ENCODE measurements at regions not wholly inside any gene's neighbourhood (a gene's known extent, or its start where the extent isn't known, plus 50 kb on each side); places are given as distances from the start of the nearest gene placed in this dataset.

DNA sequence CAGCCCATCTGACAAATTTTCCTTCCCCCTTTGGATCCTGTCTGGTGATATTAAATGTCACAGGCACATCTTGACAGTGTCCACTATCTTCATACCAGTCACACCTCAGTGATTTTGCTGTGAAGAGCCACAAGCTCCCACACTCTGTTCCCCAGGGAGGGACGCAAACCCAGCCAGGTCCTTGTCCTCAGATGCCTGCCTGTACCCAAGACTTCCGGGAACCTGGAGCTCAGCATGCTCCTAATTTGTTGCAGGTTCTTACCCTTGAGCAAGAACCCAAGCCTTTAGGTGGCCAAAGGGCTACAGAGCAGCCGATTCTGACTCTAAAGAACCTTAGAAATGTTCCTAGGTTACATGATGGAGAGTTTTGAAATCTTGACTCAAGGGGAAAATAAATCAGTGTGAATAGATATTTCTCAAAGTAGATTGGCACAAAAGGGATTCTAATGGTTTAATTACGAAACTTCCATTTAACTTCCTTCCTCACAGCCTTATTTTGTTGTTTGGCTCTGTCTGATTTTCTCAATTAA lies 66.2 kb upstream of the MTHFD1L start:
- Histone ChIP-seq H3K36me3 (ENCODE audit: low read length) (no peaks in the 10 kb centered on the region), H3K4me3 (ENCODE audit: insufficient read depth, low read length, poor library complexity, severe bottlenecking) (no peak overlapping the region), H3K79me2 (ENCODE audit: insufficient read depth, low read length) (no peaks in the 10 kb centered on the region), H3F3A (ENCODE audit: insufficient read depth) (no peaks in the 10 kb centered on the region), H3K27me3 (ENCODE audit: low read length) (no peaks in the 10 kb centered on the region), H3K9me2 (replicated peaks; ENCODE audit: insufficient read depth, low read length) (no peaks in the 10 kb centered on the region), H3K9me3 (ENCODE audit: insufficient read depth, low read length) (no peaks in the 10 kb centered on the region), H3K27ac (ENCODE audit: low read depth, low read length) (no peak overlapping the region), H3K4me2 (ENCODE audit: low read depth, low read length, poor library complexity, severe bottlenecking) (no peak overlapping the region), H2AFZ (ENCODE audit: low read depth, low read length, severe bottlenecking) (no peak overlapping the region), H4K20me1 (ENCODE audit: low read depth, low read length) (no peaks in the 10 kb centered on the region), H3K9ac (ENCODE audit: low read length) (no peak overlapping the region)
- TF ChIP-seq EZH2phosphoT487 (conservative IDR thresholded peaks at IDR 0.05; ENCODE audit: low read length): no peak
- TF ChIP-seq, protein P1, sequence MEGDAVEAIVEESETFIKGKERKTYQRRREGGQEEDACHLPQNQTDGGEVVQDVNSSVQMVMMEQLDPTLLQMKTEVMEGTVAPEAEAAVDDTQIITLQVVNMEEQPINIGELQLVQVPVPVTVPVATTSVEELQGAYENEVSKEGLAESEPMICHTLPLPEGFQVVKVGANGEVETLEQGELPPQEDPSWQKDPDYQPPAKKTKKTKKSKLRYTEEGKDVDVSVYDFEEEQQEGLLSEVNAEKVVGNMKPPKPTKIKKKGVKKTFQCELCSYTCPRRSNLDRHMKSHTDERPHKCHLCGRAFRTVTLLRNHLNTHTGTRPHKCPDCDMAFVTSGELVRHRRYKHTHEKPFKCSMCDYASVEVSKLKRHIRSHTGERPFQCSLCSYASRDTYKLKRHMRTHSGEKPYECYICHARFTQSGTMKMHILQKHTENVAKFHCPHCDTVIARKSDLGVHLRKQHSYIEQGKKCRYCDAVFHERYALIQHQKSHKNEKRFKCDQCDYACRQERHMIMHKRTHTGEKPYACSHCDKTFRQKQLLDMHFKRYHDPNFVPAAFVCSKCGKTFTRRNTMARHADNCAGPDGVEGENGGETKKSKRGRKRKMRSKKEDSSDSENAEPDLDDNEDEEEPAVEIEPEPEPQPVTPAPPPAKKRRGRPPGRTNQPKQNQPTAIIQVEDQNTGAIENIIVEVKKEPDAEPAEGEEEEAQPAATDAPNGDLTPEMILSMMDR (IDR thresholded peaks at IDR 0.05; ENCODE audit: insufficient read depth, low read length, poor library complexity, severe bottlenecking): no peak

DNA sequence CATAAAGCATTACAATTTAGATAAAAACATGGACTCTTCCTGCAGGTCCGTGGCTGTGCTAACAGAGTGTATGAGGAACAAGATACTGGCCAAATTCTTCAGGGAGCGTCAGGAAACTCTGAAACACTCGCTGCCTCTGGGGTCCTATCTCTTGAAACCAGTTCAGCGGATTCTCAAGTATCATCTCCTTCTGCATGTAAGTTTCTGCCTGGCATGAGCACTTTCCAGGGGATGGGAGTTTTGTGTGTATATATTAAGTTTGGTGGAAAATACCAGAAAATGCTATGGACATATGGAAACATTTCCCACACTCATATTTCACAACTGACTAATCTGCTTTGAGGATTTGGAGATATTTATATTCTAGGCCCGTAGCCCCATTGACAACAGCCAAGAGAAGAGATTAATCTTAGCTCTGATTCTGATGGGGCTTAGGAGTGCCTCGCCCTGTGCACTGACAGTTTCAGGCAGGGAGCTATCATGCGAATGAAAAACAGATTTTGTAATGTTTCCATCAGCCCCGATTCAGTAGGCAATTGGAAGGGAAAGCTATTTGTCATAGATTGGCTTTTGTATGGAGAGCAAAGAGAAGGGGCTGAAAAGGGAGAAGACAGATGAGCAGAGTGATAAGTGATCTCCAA lies 64.7 kb upstream of the MTHFD1L start:
- Histone ChIP-seq H3K79me2 (ENCODE audit: insufficient read depth, low read length) (no peaks in the 10 kb centered on the region), H3K36me3 (ENCODE audit: low read length) (no peaks in the 10 kb centered on the region), H3F3A (ENCODE audit: insufficient read depth) (no peaks in the 10 kb centered on the region), H3K27me3 (ENCODE audit: low read length) (no peaks in the 10 kb centered on the region), H2AFZ (ENCODE audit: low read depth, low read length, severe bottlenecking) (no peak overlapping the region), H3K27ac (ENCODE audit: low read depth, low read length) (no peak overlapping the region), H3K9me2 (replicated peaks; ENCODE audit: insufficient read depth, low read length) (no peaks in the 10 kb centered on the region), H3K4me3 (ENCODE audit: insufficient read depth, low read length, poor library complexity, severe bottlenecking) (no peak overlapping the region), H4K20me1 (ENCODE audit: low read depth, low read length) (no peaks in the 10 kb centered on the region), H3K9me3 (ENCODE audit: insufficient read depth, low read length) (no peaks in the 10 kb centered on the region), H3K4me2 (ENCODE audit: low read depth, low read length, poor library complexity, severe bottlenecking) (no peak overlapping the region), H3K9ac (ENCODE audit: low read length) (no peak overlapping the region)
- no peak for TF ChIP-seq EZH2phosphoT487 (conservative IDR thresholded peaks at IDR 0.05; ENCODE audit: low read length)
- TF ChIP-seq, protein P1 (IDR thresholded peaks at IDR 0.05; ENCODE audit: insufficient read depth, low read length, poor library complexity, severe bottlenecking): no peak

DNA sequence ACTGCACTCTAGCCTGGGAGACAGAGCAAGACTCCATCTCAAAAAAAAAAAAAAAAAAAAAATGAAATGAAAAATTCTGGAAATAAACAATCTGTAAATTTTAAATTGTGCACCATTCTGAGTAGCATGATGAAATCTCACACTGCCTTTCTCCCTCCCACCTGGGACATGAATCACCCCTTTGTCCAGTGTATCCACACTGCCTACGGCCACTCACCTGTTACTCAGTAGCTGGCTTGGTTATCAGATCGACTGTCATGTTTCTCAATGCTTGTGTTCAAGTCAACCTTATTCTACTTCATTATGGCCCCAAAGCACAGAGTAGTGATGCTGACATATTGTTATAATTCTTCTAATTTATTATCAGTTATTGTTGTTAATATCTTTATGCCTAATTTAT lies 58.7 kb upstream of the MTHFD1L start:
- Histone ChIP-seq H3K36me3 (ENCODE audit: low read length) (no peaks in the 10 kb centered on the region), H2AFZ (ENCODE audit: low read depth, low read length, severe bottlenecking) (no peak overlapping the region), H3K4me2 (ENCODE audit: low read depth, low read length, poor library complexity, severe bottlenecking) (no peak overlapping the region), H4K20me1 (ENCODE audit: low read depth, low read length) (no peaks in the 10 kb centered on the region), H3K27ac (ENCODE audit: low read depth, low read length) (no peak overlapping the region), H3K4me3 (ENCODE audit: insufficient read depth, low read length, poor library complexity, severe bottlenecking) (no peak overlapping the region), H3K27me3 (ENCODE audit: low read length) (no peaks in the 10 kb centered on the region), H3K9me2 (replicated peaks; ENCODE audit: insufficient read depth, low read length) (no peaks in the 10 kb centered on the region), H3K79me2 (ENCODE audit: insufficient read depth, low read length) (no peaks in the 10 kb centered on the region), H3F3A (ENCODE audit: insufficient read depth) (no peaks in the 10 kb centered on the region), H3K9ac (ENCODE audit: low read length) (no peak overlapping the region), H3K9me3 (ENCODE audit: insufficient read depth, low read length) (no peaks in the 10 kb centered on the region)
- no peak for TF ChIP-seq EZH2phosphoT487 (conservative IDR thresholded peaks at IDR 0.05; ENCODE audit: low read length)
- TF ChIP-seq, protein P1 (IDR thresholded peaks at IDR 0.05; ENCODE audit: insufficient read depth, low read length, poor library complexity, severe bottlenecking): no peak

Data from SU-DHL-6 (cell line).